ENCODE measurements at regions not wholly inside any gene's neighbourhood (a gene's known extent, or its start where the extent isn't known, plus 50 kb on each side); places are given as distances from the start of the nearest gene placed in this dataset.
A peak's percentile ranks its signal among the peaks of the same experiment; 100 is the strongest.

DNA sequence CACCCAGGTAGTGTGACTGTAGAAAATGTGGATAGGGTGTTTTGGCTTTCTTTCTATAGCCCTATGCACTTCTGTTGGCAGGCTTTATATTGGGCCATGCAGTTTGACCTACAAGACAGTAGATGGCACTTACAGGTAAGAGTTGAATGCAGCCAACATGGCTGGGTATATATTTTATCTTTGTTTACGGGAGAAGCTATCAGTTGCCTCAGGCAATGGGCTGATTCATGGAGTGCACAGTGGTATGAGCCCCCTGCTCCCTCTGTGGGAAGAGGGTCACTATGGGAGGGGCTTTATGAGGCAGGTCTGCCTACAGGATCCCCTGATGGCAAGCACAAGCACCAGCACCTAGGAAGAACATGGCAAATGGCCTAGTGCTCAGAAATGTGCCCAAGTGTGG lies 301.2 kb upstream of the CDIN1 start:
- WGBS (ENCODE audit: missing lambda C conversion rate), result 40% methylated on average over 1 of the region's 1 CpG
- CTCF ChIA-PET, result no interaction called here
- peak in 1 of 2 experiments; percentile 24; a peak in 1 of 6 replicates for ATAC-seq
- TF ChIP-seq FOXS1 (CRISPR knock-in tag; IDR thresholded peaks at IDR 0.05), result no peak
- TF ChIP-seq CBX2 (IDR thresholded peaks at IDR 0.05; ENCODE audit: borderline replicate concordance, low read depth), result no peak
- peak in 1 of 2 experiments; percentile 35; a peak in 2 of 5 replicates for TF ChIP-seq RAD21 (conservative IDR thresholded peaks at IDR 0.05 in 1 of 2, IDR thresholded peaks at IDR 0.05 in 1 of 2)
- Histone ChIP-seq H3K4me3 (no peak overlapping the region), H3K9me3 (peaks cover 11% of the 10 kb centered on the region; the same call in 1 of the 3 replicates), H3K4me2 (no peak overlapping the region), H3K4me1 (no peaks in the 10 kb centered on the region), H3K27ac (no peak overlapping the region)
- peak in 1 of 2 experiments; percentile 32 for DNase-seq (ENCODE audit: low read depth in 1 of 2, low spot score in 1 of 2)
- no peak for FAIRE-seq
- POLR2A ChIA-PET, result no interaction called here

DNA sequence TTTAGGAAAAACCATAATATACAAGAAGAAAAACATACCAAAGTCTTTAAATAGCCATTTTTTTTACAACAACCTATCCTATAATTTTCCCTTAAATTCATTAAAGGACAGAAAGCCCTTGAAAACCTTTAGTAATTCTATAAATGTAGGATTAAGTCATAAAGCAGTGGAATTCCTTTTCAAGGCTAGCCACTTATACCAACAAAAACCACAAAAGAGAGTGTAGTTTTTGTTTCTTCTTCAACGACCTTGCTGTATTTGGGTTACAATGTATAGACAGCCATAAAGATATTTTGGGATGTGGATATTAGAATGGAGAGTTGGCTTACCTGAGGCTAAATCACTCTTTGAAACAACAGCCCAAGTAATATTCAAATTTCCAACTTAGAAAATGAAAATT lies 296.6 kb upstream of the CDIN1 start:
- ChIA-PET POLR2A (no interaction called here), CTCF (no interaction called here)
- FAIRE-seq (no peak), DNase-seq (ENCODE audit: low read depth in 1 of 2, low spot score in 1 of 2) (no peak), ATAC-seq (no peak)
- Histone ChIP-seq H3K27ac (no peak overlapping the region), H3K4me3 (no peak overlapping the region), H3K4me2 (no peak overlapping the region), H3K9me3 (peaks cover 11% of the 10 kb centered on the region; the same call in 2 of the 3 replicates), H3K4me1 (no peaks in the 10 kb centered on the region)
- WGBS (ENCODE audit: missing lambda C conversion rate), result 73% methylated on average over 1 of the region's 1 CpG
- no peak for TF ChIP-seq EP300 (IDR thresholded peaks at IDR 0.05)
- no peak for TF ChIP-seq HOXB13 (CRISPR knock-in tag; IDR thresholded peaks at IDR 0.05; ENCODE audit: low read depth)
- no peak for TF ChIP-seq RNF2 (IDR thresholded peaks at IDR 0.05; ENCODE audit: borderline replicate concordance, low read depth)
- no peak for TF ChIP-seq SMC3 (IDR thresholded peaks at IDR 0.05)
- no peak for TF ChIP-seq BHLHE40 (IDR thresholded peaks at IDR 0.05; ENCODE audit: low read depth, low read length)
- no peak for TF ChIP-seq HDAC2 (IDR thresholded peaks at IDR 0.05)
- no peak for TF ChIP-seq CEBPB (IDR thresholded peaks at IDR 0.05)
- TF ChIP-seq, protein P1, sequence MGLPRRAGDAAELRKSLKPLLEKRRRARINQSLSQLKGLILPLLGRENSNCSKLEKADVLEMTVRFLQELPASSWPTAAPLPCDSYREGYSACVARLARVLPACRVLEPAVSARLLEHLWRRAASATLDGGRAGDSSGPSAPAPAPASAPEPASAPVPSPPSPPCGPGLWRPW (IDR thresholded peaks at IDR 0.05), result no peak
- TF ChIP-seq RAD21 (conservative IDR thresholded peaks at IDR 0.05 in 1 of 2, IDR thresholded peaks at IDR 0.05 in 1 of 2), result no peak
- TF ChIP-seq CHD2 (IDR thresholded peaks at IDR 0.05; ENCODE audit: low read length, partially characterized antibody), result no peak
- no peak for TF ChIP-seq RCOR1 (IDR thresholded peaks at IDR 0.05; ENCODE audit: low read depth, low read length)
- TF ChIP-seq POLR2AphosphoS2 (conservative IDR thresholded peaks at IDR 0.05; ENCODE audit: low read length), result no peak

DNA sequence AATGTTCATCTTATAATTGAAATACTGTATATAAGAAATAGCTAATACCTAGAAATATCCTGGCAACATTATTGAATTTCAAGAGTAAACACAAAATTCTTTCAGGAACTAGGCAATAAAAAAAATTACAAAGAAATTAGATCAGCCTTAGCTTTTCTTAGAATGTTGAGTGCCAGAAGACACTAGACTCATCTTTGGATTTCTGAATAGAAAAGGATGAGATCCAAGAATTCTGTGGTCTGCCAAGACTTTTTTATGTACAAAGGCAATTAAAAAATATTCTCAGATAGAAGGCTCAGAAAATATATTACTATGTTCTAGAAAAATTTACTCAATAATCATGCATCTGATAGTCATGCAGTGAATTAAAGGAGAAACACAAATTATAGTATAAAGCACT lies 294.5 kb upstream of the CDIN1 start:
- DNase-seq (ENCODE audit: low read depth in 1 of 2, low spot score in 1 of 2), result no peak

DNA sequence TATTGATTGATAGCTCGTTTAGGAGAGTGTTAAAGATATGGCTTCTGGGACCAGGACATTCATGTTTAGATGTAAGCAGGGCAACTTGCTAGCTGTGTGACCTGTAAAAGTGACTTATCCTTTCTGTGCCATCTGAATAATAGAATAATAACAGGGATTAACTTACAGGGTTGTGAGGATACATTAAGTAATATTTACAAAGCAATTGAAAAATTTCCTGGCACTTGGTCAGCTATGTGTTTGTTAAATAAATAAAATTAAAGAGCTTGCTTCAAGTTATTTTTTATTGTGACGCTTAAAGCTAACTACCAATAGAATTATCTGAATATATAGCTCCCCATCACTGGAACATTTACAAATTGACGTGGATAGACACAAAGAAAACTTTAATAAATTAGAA lies 287.9 kb upstream of the CDIN1 start:
- FAIRE-seq (no peak), ATAC-seq (no peak), DNase-seq (ENCODE audit: low read depth in 1 of 2, low spot score in 1 of 2) (no peak)
- H3K4me1 ChIP-seq, result no peaks in the 10 kb centered on the region
- POLR2A ChIA-PET, result no interaction called here
- WGBS (ENCODE audit: missing lambda C conversion rate), result 63% methylated on average over 3 of the region's 3 CpGs
- no peaks in the 10 kb centered on the region for H3K9me3 ChIP-seq
- TF ChIP-seq PHF8 (IDR thresholded peaks at IDR 0.05; ENCODE audit: borderline replicate concordance, low read depth) (no peak), FOSB (CRISPR knock-in tag; IDR thresholded peaks at IDR 0.05) (no peak), HOXB13 (CRISPR knock-in tag; IDR thresholded peaks at IDR 0.05; ENCODE audit: low read depth) (no peak), EHMT2 (IDR thresholded peaks at IDR 0.05; ENCODE audit: low read depth) (no peak), MYC (IDR thresholded peaks at IDR 0.05; ENCODE audit: borderline replicate concordance, low read length) (no peak), CBX2 (IDR thresholded peaks at IDR 0.05; ENCODE audit: borderline replicate concordance, low read depth) (no peak)
- TF ChIP-seq, protein P2, sequence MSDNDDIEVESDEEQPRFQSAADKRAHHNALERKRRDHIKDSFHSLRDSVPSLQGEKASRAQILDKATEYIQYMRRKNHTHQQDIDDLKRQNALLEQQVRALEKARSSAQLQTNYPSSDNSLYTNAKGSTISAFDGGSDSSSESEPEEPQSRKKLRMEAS (IDR thresholded peaks at IDR 0.05), result no peak
- no peak overlapping the region for H3K4me2 ChIP-seq
- no peak overlapping the region for H3K4me3 ChIP-seq
- no peak overlapping the region for H3K27ac ChIP-seq
- CTCF ChIA-PET, result no interaction called here

More for the DNA sequence above, 294.5 kb upstream of the CDIN1 start:
- no peak for TF ChIP-seq CHD2 (IDR thresholded peaks at IDR 0.05; ENCODE audit: low read length, partially characterized antibody)
- no peak for TF ChIP-seq NFE2L2 (conservative IDR thresholded peaks at IDR 0.05; ENCODE audit: low read length)
- TF ChIP-seq RCOR1 (IDR thresholded peaks at IDR 0.05; ENCODE audit: low read depth, low read length), result no peak
- no peak for TF ChIP-seq GATA3 (IDR thresholded peaks at IDR 0.05; ENCODE audit: borderline replicate concordance)
- TF ChIP-seq PHF8 (IDR thresholded peaks at IDR 0.05; ENCODE audit: borderline replicate concordance, low read depth), result no peak
- no peak for TF ChIP-seq FOSL2 (IDR thresholded peaks at IDR 0.05)
- TF ChIP-seq FOSL2 (CRISPR knock-in tag; IDR thresholded peaks at IDR 0.05), result no peak
- no peak for FAIRE-seq
- Histone ChIP-seq H3K9me3 (no peaks in the 10 kb centered on the region; the same call in 2 of the 3 replicates), H3K4me1 (no peaks in the 10 kb centered on the region), H3K27ac (no peak overlapping the region), H3K4me2 (no peak overlapping the region), H3K4me3 (no peak overlapping the region)
- ChIA-PET POLR2A (no interaction called here), CTCF (no interaction called here)
- ATAC-seq, result no peak
